ENCODE measurements at regions not wholly inside any gene's neighbourhood (a gene's known extent, or its start where the extent isn't known, plus 50 kb on each side); places are given as distances from the start of the nearest gene placed in this dataset.

- no peaks in the 10 kb centered on the region for H4K20me1 ChIP-seq (replicated peaks; ENCODE audit: control insufficient read depth, insufficient read depth, low read length)
- H3K4me1 ChIP-seq (replicated peaks in 1 of 2; ENCODE audit: control insufficient read depth in 2 of 2, insufficient read depth in 2 of 2, low read length in 2 of 2): no peaks in the 10 kb centered on the region
- H3K36me3 ChIP-seq (ENCODE audit: control insufficient read depth, insufficient read depth, low read length): no peaks in the 10 kb centered on the region
- DNase-seq (ENCODE audit: extremely low read depth in 1 of 4, low spot score in 3 of 4): no peak
- CTCF ChIA-PET (ENCODE audit: low intra/inter-chr PET ratio): no interaction called here
- H3K27me3 ChIP-seq (ENCODE audit: control insufficient read depth in 2 of 2, insufficient read depth in 2 of 2, low read length in 2 of 2): no peaks in the 10 kb centered on the region
- BruUV-seq (replicated peaks): no TSS peak
- H3K4me3 ChIP-seq: no peak overlapping the region
- POLR2A ChIA-PET: no interaction called here
- no peak for TF ChIP-seq CHD4 (IDR thresholded peaks at IDR 0.05; ENCODE audit: insufficient read depth, insufficient replicate concordance, low read depth, low read length, poor library complexity, severe bottlenecking)
- no peak for TF ChIP-seq GTF2A2 (tag; IDR thresholded peaks at IDR 0.05)
- H2AFZ ChIP-seq (ENCODE audit: low read depth, low read length): no peak overlapping the region
- H3K9me1 ChIP-seq (ENCODE audit: control insufficient read depth, insufficient read depth, low read length): no peaks in the 10 kb centered on the region
- WGBS (ENCODE audit: insufficient coverage, low coverage, missing lambda C conversion rate): 0% methylated on average over 3 of the region's 3 CpGs
- no peaks in the 10 kb centered on the region for H3K9me3 ChIP-seq (replicated peaks; ENCODE audit: control insufficient read depth, insufficient read depth, low read depth, low read length)
- intact Hi-C loops (cut with micrococcal nuclease) (no loop called here), in situ Hi-C loops (cut with MboI) (no loop called here)
- ATAC-seq: no peak
- no peak overlapping the region for H3K27ac ChIP-seq (ENCODE audit: extremely low read depth, low read depth, low read length)
- H3K9ac ChIP-seq (ENCODE audit: insufficient read depth in 1 of 2, low read depth in 2 of 2, low read length in 2 of 2): no peak overlapping the region
- no peak overlapping the region for H3K4me2 ChIP-seq (ENCODE audit: insufficient read depth, low read length)
- H3K79me2 ChIP-seq (ENCODE audit: control insufficient read depth, insufficient read depth, low read length): no peaks in the 10 kb centered on the region
- no peak for FAIRE-seq
Measured at GRCh38 chr18:65322895-65323294, 427.9 kb upstream of the CDH7 start.

DNA sequence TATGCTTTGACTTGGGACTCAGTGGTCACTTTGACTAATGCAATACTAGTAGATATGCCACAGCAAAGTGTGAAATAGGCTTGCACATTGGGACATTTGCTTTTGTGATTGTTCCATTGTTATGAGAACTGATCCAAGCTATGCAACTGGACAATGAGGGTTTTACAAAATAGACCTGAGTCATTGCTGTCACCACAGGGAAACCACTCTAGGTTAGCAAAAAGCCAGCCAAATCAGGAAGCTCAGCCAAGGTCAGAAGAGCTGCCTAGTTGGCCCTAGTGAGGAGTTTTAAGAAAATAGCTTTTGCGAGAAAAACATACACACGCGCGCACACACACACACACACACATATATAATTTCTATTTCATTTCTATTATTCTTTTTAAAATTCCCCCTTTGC is 452.4 kb upstream of the CDH7 start:
- Histone ChIP-seq H3K4me1 (replicated peaks in 1 of 2; ENCODE audit: control insufficient read depth in 2 of 2, insufficient read depth in 2 of 2, low read length in 2 of 2) (no peaks in the 10 kb centered on the region), H3K36me3 (ENCODE audit: control insufficient read depth, insufficient read depth, low read length) (no peaks in the 10 kb centered on the region), H4K20me1 (replicated peaks; ENCODE audit: control insufficient read depth, insufficient read depth, low read length) (no peaks in the 10 kb centered on the region), H3K4me3 (no peak overlapping the region), H3K79me2 (ENCODE audit: control insufficient read depth, insufficient read depth, low read length) (no peaks in the 10 kb centered on the region), H3K27ac (ENCODE audit: extremely low read depth, low read depth, low read length) (no peak overlapping the region), H3K9me1 (ENCODE audit: control insufficient read depth, insufficient read depth, low read length) (no peaks in the 10 kb centered on the region), H3K27me3 (ENCODE audit: control insufficient read depth in 2 of 2, insufficient read depth in 2 of 2, low read length in 2 of 2) (no peaks in the 10 kb centered on the region), H2AFZ (ENCODE audit: low read depth, low read length) (no peak overlapping the region), H3K9me3 (replicated peaks; ENCODE audit: control insufficient read depth, insufficient read depth, low read depth, low read length) (no peaks in the 10 kb centered on the region), H3K4me2 (ENCODE audit: insufficient read depth, low read length) (no peak overlapping the region), H3K9ac (ENCODE audit: insufficient read depth in 1 of 2, low read depth in 2 of 2, low read length in 2 of 2) (no peak overlapping the region)
- BruUV-seq (replicated peaks): no TSS peak
- WGBS (ENCODE audit: insufficient coverage, low coverage, missing lambda C conversion rate): 0% methylated on average over 3 of the region's 4 CpGs
- intact Hi-C loops (cut with micrococcal nuclease) (no loop called here), in situ Hi-C loops (cut with MboI) (no loop called here)
- CTCF ChIA-PET (ENCODE audit: low intra/inter-chr PET ratio): no interaction called here
- DNase-seq (ENCODE audit: extremely low read depth in 1 of 4, low spot score in 3 of 4) (no peak), FAIRE-seq (no peak), ATAC-seq (no peak)
- POLR2A ChIA-PET: no interaction called here
- TF ChIP-seq NCOA2 (IDR thresholded peaks at IDR 0.05; ENCODE audit: partially characterized antibody in 2 of 2) (no peak), POU5F1 (IDR thresholded peaks at IDR 0.05; ENCODE audit: borderline replicate concordance, low read depth, low read length, partially characterized antibody) (no peak), GTF2A2 (tag; IDR thresholded peaks at IDR 0.05) (no peak), RBM25 (IDR thresholded peaks at IDR 0.05; ENCODE audit: low read depth, low read length, severe bottlenecking) (no peak), MTF1 (CRISPR knock-in tag; IDR thresholded peaks at IDR 0.05; ENCODE audit: borderline replicate concordance) (no peak), ZNF507 (tag; conservative IDR thresholded peaks at IDR 0.05) (no peak), PHF21A (IDR thresholded peaks at IDR 0.05; ENCODE audit: borderline replicate concordance, low read depth) (no peak), PHB (CRISPR knock-in tag; IDR thresholded peaks at IDR 0.05) (no peak)
- TF ChIP-seq, protein P1, sequence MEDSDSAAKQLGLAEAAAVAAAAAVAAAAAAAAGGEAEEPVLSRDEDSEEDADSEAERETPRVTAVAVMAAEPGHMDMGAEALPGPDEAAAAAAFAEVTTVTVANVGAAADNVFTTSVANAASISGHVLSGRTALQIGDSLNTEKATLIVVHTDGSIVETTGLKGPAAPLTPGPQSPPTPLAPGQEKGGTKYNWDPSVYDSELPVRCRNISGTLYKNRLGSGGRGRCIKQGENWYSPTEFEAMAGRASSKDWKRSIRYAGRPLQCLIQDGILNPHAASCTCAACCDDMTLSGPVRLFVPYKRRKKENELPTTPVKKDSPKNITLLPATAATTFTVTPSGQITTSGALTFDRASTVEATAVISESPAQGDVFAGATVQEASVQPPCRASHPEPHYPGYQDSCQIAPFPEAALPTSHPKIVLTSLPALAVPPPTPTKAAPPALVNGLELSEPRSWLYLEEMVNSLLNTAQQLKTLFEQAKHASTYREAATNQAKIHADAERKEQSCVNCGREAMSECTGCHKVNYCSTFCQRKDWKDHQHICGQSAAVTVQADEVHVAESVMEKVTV (CRISPR knock-in tag; IDR thresholded peaks at IDR 0.05): no peak

Data from K562 (cell line).